ENCODE measurements at regions not wholly inside any gene's neighbourhood (a gene's known extent, or its start where the extent isn't known, plus 50 kb on each side); places are given as distances from the start of the nearest gene placed in this dataset.
"Not testable (repeated sequence)": the region's sequence is repeated elsewhere in the genome, so short reads cannot be mapped to it uniquely, and the experiment has no call there.

GRCh38 chr2:175277772-175278171 lies 96.3 kb upstream of the ATP5MC3 start:
- Mint-ChIP-seq H3K4me3 (no peak overlapping the region), H3K27ac (no peak overlapping the region), H3K36me3 (ENCODE audit: low read depth) (no peaks in the 10 kb centered on the region), H3K4me1 (ENCODE audit: low read depth) (peaks cover 4% of the 10 kb centered on the region), H3K9me3 (no peaks in the 10 kb centered on the region), H3K27me3 (no peaks in the 10 kb centered on the region)

- no peaks in the 10 kb centered on the region for H3K9me3 Mint-ChIP-seq
- no peaks in the 10 kb centered on the region for H3K36me3 Mint-ChIP-seq (ENCODE audit: low read depth)
- no peak overlapping the region for H3K27ac Mint-ChIP-seq
- no peaks in the 10 kb centered on the region for H3K4me1 Mint-ChIP-seq (ENCODE audit: low read depth)
- H3K27me3 Mint-ChIP-seq: peaks cover 1% of the 10 kb centered on the region
- H3K4me3 Mint-ChIP-seq: no peak overlapping the region
These were observed 94.0 kb upstream of the ATP5MC3 start for GRCh38 chr2:175275539-175275938.

GRCh38 chr2:175259164-175259563 lies 77.7 kb upstream of the ATP5MC3 start:
- no peaks in the 10 kb centered on the region for H3K4me1 Mint-ChIP-seq (ENCODE audit: low read depth)
- H3K9me3 Mint-ChIP-seq: no peaks in the 10 kb centered on the region
- H3K27ac Mint-ChIP-seq: no peak overlapping the region
- H3K4me3 Mint-ChIP-seq: no peak overlapping the region
- H3K36me3 Mint-ChIP-seq (ENCODE audit: low read depth): no peaks in the 10 kb centered on the region
- H3K27me3 Mint-ChIP-seq: peaks cover 29% of the 10 kb centered on the region

GRCh38 chr2:175256806-175257585 lies 75.5 kb upstream of the ATP5MC3 start:
- H3K4me1 Mint-ChIP-seq (ENCODE audit: low read depth): no peaks in the 10 kb centered on the region
- H3K36me3 Mint-ChIP-seq (ENCODE audit: low read depth): no peaks in the 10 kb centered on the region
- H3K9me3 Mint-ChIP-seq: no peaks in the 10 kb centered on the region

GRCh38 chr2:175256391-175256790 lies 74.9 kb upstream of the ATP5MC3 start:
- H3K4me1 Mint-ChIP-seq (ENCODE audit: low read depth); H3K27ac Mint-ChIP-seq; H3K9me3 Mint-ChIP-seq; H3K4me3 Mint-ChIP-seq; H3K36me3 Mint-ChIP-seq (ENCODE audit: low read depth): not testable (repeated sequence)
- H3K27me3 Mint-ChIP-seq: peaks cover 39% of the 10 kb centered on the region

More at GRCh38 chr2:175256806-175257585, 75.5 kb upstream of the ATP5MC3 start:
- H3K4me3 Mint-ChIP-seq: no peak overlapping the region
- H3K27ac Mint-ChIP-seq: no peak overlapping the region
- H3K27me3 Mint-ChIP-seq: peaks cover 44% of the 10 kb centered on the region

- Mint-ChIP-seq H3K4me3 (no peak overlapping the region), H3K4me1 (ENCODE audit: low read depth) (no peaks in the 10 kb centered on the region), H3K36me3 (ENCODE audit: low read depth) (no peaks in the 10 kb centered on the region), H3K9me3 (no peaks in the 10 kb centered on the region), H3K27me3 (peaks cover 43% of the 10 kb centered on the region), H3K27ac (no peak overlapping the region)
These were observed 72.4 kb upstream of the ATP5MC3 start for GRCh38 chr2:175253871-175254270.

- H3K9me3 Mint-ChIP-seq: no peaks in the 10 kb centered on the region
- H3K36me3 Mint-ChIP-seq (ENCODE audit: low read depth): no peaks in the 10 kb centered on the region
- H3K27ac Mint-ChIP-seq: no peak overlapping the region
- H3K4me3 Mint-ChIP-seq: no peak overlapping the region
- peaks cover 7% of the 10 kb centered on the region for H3K4me1 Mint-ChIP-seq (ENCODE audit: low read depth)
- H3K27me3 Mint-ChIP-seq: peaks cover 51% of the 10 kb centered on the region
These were observed 70.0 kb upstream of the ATP5MC3 start for GRCh38 chr2:175251425-175252041.

GRCh38 chr2:175247159-175247558 lies 65.6 kb upstream of the ATP5MC3 start:
- Mint-ChIP-seq H3K4me1 (ENCODE audit: low read depth) (peaks cover 7% of the 10 kb centered on the region), H3K4me3 (no peak overlapping the region), H3K27ac (no peak overlapping the region), H3K36me3 (ENCODE audit: low read depth) (no peaks in the 10 kb centered on the region), H3K9me3 (no peaks in the 10 kb centered on the region), H3K27me3 (peaks cover 39% of the 10 kb centered on the region)

- no peak overlapping the region for H3K27ac Mint-ChIP-seq
- H3K4me3 Mint-ChIP-seq: no peak overlapping the region
- peaks cover 7% of the 10 kb centered on the region for H3K4me1 Mint-ChIP-seq (ENCODE audit: low read depth)
- H3K9me3 Mint-ChIP-seq: peaks cover 3% of the 10 kb centered on the region
- peaks cover 50% of the 10 kb centered on the region for H3K27me3 Mint-ChIP-seq
- peaks cover 3% of the 10 kb centered on the region for H3K36me3 Mint-ChIP-seq (ENCODE audit: low read depth)
These were observed 63.2 kb upstream of the ATP5MC3 start for GRCh38 chr2:175244697-175245096.

- Mint-ChIP-seq H3K4me3 (no peak overlapping the region), H3K4me1 (ENCODE audit: low read depth) (peaks cover 6% of the 10 kb centered on the region), H3K36me3 (ENCODE audit: low read depth) (peaks cover 8% of the 10 kb centered on the region), H3K27me3 (peaks cover 34% of the 10 kb centered on the region), H3K9me3 (peaks cover 12% of the 10 kb centered on the region), H3K27ac (no peak overlapping the region)
These were observed 60.2 kb upstream of the ATP5MC3 start for GRCh38 chr2:175241691-175242090.

- Mint-ChIP-seq H3K27me3 (peaks cover 37% of the 10 kb centered on the region), H3K9me3 (peaks cover 12% of the 10 kb centered on the region)
- not testable (repeated sequence) for H3K4me3 Mint-ChIP-seq; H3K27ac Mint-ChIP-seq; H3K4me1 Mint-ChIP-seq (ENCODE audit: low read depth); H3K36me3 Mint-ChIP-seq (ENCODE audit: low read depth)
These were observed 58.5 kb upstream of the ATP5MC3 start for GRCh38 chr2:175240033-175240432.

GRCh38 chr2:175236930-175237329 lies 55.4 kb upstream of the ATP5MC3 start:
- H3K4me3 Mint-ChIP-seq: no peak overlapping the region
- H3K9me3 Mint-ChIP-seq: peaks cover 12% of the 10 kb centered on the region
- peaks cover 33% of the 10 kb centered on the region for H3K27me3 Mint-ChIP-seq
- H3K36me3 Mint-ChIP-seq (ENCODE audit: low read depth): peaks cover 8% of the 10 kb centered on the region
- peaks cover 18% of the 10 kb centered on the region for H3K4me1 Mint-ChIP-seq (ENCODE audit: low read depth)
- H3K27ac Mint-ChIP-seq: no peak overlapping the region

GRCh38 chr2:175234650-175235049 lies 53.1 kb upstream of the ATP5MC3 start:
- Mint-ChIP-seq H3K9me3 (peaks cover 9% of the 10 kb centered on the region), H3K27ac (no peak overlapping the region), H3K27me3 (peaks cover 18% of the 10 kb centered on the region), H3K4me1 (ENCODE audit: low read depth) (peaks cover 18% of the 10 kb centered on the region), H3K36me3 (ENCODE audit: low read depth) (peaks cover 4% of the 10 kb centered on the region), H3K4me3 (no peak overlapping the region)

GRCh38 chr2:175234153-175234552 lies 52.6 kb upstream of the ATP5MC3 start:
- Mint-ChIP-seq H3K4me3 (no peak overlapping the region), H3K9me3 (peaks cover 9% of the 10 kb centered on the region), H3K36me3 (ENCODE audit: low read depth) (peaks cover 4% of the 10 kb centered on the region), H3K27ac (no peak overlapping the region), H3K27me3 (peaks cover 18% of the 10 kb centered on the region), H3K4me1 (ENCODE audit: low read depth) (peaks cover 18% of the 10 kb centered on the region)

- Mint-ChIP-seq H3K9me3 (peaks cover 5% of the 10 kb centered on the region), H3K27me3 (peaks cover 15% of the 10 kb centered on the region), H3K36me3 (ENCODE audit: low read depth) (peaks cover 2% of the 10 kb centered on the region), H3K4me3 (no peak overlapping the region), H3K27ac (no peak overlapping the region), H3K4me1 (ENCODE audit: low read depth) (peaks cover 20% of the 10 kb centered on the region)
These were observed 51.7 kb upstream of the ATP5MC3 start for GRCh38 chr2:175233135-175233719.
